ENCODE measurements at regions not wholly inside any gene's neighbourhood (a gene's known extent, or its start where the extent isn't known, plus 50 kb on each side); places are given as distances from the start of the nearest gene placed in this dataset.

DNA sequence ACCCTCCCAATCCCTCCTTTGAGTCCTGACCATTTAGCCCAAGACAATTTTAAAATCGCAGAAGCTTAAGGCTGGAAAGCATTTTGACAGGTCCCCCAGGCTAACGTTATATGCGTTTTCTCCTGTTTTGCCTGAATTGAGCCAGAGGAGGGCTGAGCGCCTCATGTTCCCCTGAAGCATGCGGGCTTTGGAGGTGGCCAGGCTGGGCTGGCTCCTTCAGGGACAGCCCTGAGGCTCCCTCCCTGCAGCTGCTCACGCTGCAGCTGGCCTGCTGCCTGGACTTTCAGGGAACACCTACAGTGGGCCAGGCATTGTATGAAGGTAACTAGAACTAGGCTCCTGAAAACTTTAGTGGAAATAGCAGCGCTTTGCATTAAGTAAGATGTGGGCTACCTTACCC lies 179.2 kb downstream of the ACKR3 start:
- no peak for DNase-seq

DNA sequence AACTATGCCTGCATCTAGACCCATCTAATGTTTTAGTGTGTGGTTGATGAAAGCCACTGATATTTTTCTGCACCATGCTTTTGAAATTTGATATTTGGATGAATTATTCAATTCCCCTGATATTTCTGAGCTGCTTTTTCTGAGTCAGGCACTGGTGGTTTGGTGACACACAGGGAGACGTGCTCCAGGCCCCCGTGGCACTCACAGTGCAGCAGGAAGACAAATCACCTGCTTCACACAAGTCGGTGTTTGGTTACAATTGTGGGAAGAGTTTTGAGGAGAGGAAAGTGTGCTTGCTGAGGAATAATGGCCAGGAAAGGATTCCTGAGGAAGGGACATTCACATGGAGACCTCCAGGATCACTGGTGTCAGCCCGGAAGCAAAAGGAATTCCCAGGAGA lies 179.7 kb downstream of the ACKR3 start:
- no peak for DNase-seq

DNA sequence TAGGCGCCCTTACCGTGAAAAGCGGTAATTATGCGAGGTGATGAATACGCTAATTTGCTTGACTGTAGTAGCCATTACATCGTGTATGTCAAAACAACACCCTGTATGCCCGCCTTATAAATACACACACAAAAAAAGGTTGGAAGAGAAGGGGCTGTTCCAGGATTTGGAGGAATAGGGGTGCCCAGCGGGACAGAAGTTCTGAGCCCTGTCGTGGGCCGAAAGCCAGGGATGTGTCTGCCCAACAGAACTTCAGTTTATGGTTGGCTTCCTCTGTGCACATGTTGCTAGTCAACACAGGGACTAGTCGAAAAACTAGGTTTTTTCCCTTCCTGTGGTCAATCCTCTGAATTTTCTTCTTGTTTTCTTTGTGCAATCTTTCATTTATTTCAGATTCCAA lies 182.5 kb downstream of the ACKR3 start:
- no peak for DNase-seq

DNA sequence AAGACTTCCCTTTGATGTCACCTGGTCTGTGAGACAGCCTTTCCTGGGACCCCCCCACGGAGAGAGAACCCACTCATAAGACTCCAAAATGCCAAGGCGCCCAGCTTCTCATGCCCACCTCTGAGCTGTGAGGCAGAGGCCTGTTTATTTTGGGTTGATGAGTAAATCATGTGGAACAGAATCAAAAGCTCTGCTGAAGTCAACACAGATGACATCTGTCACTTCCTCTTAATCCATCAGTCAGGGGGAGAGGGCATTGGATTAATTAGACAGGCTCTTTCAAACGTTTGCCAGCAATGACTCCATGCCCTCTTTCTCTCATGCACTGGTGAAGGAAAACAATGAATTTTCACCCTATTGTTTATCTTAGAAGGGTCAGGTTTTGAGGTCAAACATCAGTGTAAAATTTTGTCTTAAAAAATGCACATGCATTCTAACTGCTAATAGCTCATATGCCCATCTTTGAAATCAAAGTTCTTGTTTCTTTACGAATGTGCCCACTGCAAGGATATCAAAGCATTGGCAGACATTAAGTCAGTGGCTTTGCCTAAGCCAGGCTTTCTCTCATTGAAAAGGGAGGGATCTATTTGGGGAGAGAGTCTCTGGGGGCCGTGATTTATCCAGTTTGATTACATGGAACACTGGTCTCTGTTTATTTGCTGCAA lies 184.1 kb downstream of the ACKR3 start:
- DNase-seq = no peak

DNA sequence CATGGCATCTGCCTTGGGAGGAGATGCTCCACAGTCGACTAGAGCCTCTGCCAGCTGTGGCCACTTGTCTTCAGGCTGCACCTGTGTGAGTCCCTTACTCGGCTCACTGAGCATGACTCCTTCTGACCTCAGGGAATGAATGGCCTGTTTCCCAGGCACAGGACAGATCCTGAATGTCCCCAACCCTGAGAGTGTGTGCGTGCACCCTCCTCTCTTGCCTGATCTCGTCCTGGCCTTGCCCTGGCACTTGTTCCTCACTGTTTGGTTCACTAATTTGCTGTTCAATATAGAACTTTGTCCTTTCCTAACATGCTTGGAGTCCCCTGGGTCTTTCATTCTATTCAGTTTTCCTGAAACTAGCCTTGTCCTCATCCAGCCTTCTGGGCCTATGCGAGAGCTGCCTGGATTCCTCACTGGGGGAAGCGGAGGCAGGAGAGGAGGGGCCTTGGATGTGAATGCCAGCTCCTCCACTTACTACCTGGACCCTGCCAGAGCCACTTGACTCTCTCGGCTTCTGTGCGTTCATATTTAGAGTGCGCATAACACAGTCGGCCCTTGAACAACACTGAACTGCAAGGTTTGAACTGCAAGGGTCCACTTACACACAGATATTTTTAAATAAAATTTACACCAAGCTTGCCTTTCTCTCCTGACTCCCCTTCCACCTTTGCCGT lies 184.8 kb downstream of the ACKR3 start:
- no peak for DNase-seq

DNA sequence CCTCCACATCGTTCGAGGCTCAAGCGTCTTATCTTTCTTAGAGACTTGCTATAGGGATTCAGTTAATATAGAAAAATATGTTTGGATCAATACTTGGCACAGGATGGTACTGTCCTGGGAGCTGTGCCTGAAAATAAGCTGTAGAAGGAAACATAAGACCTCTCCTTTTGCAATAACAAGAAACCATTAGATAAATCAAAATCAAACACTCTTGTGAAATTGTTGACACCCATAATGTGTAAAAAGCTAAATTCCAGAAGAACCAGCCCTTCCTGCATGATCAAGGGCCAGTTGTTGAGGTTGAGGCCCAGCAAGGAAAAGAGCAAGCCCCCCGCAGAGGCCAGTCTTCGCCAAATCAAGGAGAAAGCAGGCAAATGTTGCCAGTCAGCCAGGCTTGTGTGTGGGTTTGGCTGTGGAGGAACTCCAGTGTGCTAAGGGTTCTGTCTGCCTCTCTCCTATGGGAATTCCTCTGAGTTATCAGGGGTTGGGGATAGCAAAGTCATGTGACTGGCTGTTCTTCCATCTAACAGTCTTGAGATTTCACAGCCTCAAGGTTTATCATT lies 185.7 kb downstream of the ACKR3 start:
- DNase-seq = no peak

DNA sequence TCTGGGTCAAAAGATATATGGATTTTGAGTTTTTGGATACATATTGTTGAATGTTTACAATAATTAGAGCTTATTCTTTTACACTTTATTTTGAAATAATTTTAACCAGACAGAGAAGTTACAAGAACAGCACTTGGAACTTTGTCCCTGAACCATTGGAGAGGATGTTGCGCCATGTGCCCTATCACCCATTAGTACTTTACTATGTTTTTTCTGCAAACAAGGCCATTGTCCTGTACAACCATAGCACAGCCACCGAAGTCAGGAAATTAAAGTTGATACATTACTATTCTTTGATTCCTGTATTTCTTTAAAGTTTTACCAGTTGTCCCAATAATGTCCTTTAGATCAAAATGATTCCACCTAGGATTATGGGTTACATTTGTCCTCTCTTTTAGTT lies 188.8 kb downstream of the ACKR3 start:
- no peak for DNase-seq

DNA sequence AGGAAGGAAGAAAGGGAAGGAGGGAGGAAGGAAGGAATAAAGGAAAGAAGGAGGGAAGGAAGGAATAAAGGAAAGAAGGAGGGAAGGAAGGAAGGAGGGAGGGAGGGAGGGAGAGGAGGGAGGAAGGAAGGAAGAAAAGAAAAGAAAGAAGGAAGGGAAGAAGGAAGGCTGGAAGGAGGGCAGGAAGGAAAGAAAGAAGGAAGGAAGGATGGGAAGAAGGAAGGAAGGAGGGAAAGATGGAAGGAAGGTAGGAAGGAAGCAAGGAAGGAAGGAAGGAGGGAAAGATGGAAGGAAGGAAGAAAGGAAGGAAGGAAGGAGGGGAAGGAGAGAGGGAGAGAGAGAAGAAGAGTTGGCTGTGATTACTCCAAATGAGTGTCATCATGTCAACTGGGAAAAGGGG lies 190.6 kb downstream of the ACKR3 start:
- no peak for DNase-seq

DNA sequence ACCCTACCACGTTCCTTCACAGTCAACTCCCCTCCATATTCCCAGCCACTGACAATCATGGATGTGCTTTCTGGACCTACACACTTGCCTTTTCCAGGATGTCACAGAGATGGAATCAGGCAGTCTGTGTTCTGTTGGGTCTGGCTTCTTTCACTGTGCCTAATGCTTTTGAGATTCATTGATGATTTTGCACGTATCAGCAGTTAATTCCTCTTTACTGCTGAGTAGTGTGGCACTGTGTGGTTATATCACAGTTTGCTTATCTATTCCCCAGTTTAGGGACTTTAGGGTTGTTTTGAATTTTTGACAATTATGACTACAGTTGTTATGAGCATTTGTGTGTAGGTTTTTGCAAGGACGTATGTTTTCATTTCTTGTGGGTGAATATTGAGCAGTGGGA lies 191.7 kb downstream of the ACKR3 start:
- no peak for DNase-seq

DNA sequence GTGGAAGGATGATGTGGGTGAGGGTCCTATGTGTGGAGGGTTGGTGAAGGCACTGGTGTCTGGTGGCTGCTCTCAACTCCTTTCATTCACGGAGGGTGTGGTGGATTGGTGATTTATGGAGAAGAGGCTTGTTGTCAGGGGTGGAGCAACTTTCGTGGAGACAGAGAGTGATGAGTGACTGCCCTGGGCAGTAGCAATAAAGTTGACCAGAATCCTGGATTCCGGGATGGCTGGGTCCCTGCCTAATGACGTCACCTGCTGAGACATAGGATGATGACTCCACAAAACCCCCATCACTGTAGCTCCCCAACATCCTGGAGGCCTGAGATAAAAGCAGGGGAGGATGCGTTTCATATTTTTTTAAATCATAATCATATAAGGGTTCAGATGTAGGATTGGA lies 193.0 kb downstream of the ACKR3 start:
- DNase-seq = no peak

DNA sequence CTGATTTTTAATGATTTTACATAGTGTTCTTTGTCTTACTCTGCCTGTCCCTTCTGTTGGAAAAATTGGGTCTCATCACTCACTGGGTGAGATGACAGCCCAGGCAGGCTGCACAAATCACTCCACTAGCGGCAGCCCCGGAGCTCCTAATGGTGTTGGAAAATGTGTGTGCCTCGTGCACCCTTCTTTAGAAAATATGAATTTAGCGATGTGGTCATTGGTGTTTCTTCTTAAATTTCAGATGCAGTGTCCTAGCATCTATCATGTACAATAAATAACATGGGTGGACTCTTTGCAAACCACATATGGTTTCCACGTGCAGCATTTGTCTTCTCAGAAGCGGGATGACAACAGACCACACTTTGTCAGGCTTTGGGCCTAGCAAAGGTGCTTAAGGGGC lies 194.2 kb downstream of the ACKR3 start:
- DNase-seq = no peak

DNA sequence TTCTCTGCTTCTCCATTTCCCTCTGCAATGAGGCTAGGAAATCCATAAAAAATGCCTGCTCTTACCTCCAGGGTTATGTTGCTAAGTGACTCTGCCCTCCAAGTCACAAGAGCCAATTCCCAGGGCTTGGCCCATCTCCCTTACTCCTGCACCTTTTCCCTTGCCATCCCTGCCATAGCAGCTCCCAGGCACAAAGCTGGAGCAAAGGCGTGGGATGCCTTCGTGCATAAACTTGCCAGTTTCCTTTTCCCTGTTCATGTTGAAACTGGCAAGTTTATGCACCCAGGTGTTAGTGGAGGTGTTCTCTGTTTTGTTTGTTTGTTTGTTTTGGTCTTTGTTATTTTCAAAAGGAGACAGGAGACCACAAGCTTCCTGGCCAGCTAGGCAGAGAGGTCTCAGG lies 195.1 kb downstream of the ACKR3 start:
- DNase-seq = no peak

DNA sequence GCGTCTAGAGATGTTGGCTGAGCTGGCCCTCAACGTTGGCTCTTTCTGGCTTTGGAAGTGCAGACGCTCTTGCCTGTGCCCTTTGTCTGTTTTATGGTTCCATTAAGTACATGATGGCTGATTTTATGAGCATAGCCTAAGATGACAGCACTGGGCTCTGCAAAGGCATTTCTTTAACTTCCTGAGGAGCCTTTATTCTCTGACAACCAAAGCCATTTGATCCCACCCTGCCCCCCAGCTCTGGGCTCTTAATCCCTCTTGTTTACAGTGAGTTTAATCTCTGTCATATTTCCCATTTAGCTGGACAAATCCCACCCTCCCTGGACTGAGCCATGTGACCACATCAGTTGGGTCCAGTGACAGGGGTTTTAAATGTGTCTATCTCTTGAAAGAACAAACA lies 195.9 kb downstream of the ACKR3 start:
- no peak for DNase-seq

DNA sequence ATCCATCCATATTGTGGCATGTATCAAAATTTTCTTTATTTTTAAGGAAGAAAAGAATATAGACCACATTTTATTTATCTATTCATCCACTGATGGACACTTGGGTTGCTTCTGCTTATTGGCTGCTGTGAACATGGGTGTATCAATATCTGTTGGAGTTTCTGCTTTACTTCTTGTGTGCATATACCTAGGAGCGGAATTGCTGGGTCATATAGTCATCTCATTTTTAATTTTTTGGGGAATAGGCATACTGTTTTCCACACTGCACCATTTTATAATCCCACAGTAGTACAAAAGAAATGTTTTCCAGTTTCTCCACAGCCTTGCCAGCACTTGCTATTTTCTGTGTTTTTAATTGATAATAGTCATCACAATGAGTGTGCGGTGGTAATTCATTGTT lies 197.2 kb downstream of the ACKR3 start:
- no peak for DNase-seq

DNA sequence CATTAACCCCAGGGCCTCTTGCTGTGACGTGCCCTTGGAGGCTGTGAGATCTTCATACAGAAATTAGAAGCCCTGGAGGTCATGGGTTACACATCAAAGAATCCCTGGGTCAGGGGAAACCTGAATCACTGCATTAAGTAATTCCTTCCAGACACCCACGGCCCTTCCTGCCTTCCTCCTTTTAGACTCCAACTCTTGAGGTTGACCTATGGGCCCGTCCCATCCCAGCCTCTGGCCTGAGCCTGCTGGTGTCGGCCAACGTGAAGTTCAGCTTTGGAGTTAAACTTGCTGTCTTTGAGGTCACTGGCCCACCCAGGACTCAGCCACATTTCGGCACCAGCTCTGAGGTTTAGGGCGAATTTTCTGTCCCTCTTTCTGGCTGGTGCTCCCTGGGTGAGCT lies 198.3 kb downstream of the ACKR3 start:
- DNase-seq = no peak

DNA sequence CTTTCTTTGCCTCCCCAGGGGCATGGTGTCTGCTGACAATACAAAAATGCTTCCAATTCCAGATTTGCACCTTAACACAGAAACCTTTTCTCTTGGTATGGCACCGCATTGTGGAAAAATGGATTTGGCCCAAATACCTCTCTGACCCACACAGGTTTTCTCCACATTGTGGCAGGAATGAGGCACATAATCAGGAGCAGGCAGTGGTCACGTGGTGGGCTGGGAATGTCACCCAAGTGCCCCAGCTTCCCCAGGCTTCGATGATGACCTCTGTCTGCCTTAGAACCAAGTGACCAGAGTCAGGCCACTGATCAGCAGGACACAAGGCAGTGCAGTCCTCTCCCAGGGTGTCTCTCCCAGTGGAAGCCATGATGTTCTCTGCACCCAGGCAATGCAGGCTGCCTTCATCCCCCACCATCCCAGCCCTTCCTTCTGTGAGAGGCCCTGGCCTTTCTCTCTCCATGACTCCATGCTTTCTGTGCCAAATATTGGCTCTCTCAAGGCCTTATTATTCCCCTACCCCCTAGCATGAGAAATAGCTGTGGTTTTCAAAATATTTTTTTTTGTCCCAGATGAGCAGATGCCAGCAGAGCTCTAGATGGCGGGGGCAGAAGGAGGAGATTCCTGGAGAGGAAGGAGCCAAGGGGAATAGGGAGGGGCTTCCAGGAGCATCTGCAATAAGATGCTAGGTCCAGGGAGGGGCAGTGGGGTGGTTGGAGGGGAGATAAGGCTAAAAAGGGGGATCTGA lies 198.9 kb downstream of the ACKR3 start:
- no peak for DNase-seq

DNA sequence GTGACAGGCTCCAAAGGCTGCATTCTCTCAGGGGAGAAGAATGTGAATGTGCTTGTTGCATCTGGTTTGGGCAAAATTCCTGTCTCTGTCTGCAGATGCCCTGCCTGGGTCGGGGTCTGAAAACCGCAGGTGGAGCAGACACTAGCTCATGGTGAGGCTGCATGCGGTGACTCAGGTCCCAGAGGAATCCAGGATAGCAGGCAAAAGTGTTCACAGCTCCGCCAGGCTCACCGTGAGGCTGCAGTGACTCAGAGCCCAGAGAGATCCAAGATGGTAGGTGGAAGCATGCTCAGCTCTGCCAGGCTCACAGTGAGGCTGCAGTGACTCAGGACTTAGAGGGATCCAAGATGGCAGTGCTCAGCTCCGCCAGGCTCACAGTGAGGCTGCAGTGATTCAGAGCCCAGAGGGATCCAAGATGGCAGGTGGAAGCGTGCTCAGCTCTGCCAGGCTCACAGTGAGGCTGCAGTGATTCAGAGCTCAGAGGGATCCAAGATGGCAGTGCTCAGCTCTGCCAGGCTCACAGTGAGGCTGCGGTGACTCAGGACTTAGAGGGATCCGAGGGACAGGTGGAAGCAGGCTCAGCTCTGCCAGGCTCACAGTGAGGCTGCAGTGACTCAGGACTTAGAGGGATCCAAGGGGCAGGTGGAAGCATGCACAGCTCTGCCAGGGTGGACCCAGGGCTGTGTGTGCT lies 200.5 kb downstream of the ACKR3 start:
- peak; percentile 83 for DNase-seq

DNA sequence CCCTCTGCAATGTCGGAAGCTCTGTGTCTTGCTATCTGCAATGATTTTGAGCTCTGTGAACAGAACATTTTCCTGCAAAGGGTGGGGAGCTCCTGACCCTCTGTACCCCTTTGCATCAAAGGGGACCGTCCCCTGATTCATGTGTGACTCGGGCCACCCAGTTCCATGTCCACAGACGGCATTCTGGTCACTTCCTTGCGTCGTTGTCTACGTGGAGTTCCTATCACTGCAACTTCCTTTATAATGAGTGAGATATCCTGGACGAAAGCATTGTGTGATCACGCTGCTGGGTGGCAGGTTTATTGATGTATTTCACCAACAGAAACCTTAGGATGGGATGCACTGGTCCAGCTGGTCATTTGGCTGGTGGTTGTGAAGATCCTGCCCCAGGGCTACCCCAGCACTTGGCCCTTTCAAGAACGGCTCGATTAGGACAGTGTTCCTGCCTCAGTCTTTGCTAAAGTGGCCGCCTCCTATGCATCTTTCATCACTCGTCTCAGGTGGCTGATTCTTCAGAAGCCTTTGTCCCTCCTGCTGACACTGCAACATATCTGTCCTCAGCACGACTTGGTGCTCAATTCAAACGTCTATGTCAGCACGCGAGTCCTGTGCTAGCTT lies 202.7 kb downstream of the ACKR3 start:
- DNase-seq = no peak

DNA sequence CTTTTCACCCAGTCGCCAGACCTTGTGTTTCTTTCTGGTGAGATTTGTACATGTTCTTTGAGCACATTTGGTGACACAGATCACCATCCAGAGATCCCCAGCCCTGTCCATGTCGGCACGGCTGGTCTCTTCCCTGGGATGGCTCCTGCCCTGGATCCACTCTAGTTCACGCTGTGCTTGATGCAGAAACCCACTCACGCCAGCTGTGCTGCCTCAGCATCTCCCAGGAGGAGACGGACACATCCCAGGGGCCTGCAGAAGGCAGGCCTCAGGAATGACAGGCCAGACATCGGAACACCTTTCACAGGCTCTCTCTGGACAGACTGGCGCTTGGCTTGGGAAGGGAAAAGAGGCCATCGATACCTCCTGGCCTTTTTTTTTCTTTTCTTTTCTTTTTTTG lies 203.6 kb downstream of the ACKR3 start:
- DNase-seq = no peak

DNA sequence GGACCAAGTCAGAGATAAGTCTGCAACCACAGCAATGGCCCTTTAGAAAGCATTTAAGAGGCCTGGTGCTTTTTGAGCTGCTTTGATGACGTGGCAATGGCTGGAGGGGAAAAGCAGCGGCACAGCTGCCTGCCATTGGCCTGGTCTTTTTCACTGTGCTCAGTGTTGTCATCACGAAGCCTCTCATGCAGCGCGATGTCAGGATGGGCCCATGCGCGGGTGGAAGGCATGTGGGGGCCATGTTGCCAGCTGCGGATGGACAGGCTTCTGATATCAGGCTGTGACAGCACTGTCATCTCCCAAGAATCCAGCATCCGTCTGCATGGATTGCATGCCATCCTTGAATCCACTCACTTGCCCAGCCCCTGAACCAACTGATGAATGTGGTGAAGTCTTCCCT lies 204.5 kb downstream of the ACKR3 start:
- DNase-seq = no peak

DNA sequence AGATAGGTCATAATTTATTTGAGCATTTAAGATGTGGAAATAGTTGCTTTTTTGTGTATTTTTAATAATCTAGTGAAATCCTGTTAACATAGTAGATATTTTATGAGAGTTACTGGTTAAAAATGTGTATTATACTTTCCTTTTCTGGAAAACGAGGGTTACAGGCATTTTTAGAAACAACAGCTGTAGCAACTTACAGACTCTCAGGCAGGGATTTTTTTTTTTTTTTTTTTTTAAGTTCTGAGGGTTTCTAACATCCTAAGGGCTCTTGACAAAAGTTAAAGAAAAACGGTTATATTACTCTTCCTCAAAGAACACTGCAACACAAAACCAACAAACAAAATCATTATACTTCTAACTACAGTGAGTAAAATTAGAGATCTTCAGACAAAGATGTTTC lies 205.9 kb downstream of the ACKR3 start:
- no peak for DNase-seq

DNA sequence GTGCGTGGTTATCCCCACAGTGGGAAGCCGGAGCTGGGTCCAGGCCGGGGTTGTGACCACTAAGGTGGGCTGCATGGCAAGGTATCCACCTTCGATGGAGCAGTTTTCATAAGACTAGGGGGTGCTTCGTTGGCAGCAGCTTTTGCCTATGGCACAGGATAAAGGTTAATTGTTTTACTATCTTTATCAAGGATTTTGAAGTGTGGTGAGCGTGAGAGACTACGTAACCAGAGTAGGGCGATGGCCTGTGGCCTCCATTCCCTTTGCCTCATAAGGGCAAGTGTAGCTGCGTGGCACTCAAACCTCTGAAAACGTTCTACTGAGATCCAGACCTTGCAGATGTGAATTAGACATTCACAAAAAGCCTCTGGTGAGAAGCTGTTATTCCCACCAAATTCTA lies 206.6 kb downstream of the ACKR3 start:
- no peak for DNase-seq

DNA sequence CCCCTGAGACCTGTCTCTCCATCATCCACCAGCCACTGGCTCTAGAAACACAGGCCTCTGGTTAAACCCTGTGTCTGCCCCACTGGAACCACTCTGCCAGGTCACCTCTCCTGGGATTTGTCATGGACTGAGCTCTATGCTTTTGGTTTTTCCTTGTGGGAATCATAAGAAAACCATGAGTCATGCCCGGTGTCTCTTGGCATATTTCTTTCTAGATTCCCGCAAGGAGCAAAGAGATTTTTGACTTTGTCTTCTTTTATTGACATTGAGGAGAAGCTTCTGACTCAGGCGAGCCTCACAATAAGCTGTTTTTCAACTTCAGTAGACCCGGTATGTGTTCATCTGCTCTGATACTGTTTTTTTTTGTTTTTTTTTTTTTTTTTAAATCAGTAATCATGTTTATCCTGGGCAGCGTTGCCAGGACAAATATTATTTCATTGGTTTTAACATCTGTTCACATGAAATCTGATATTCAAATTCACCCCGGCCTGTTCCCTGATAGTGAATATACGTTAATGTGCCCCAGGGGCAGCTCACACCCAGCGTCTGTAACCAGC lies 207.1 kb downstream of the ACKR3 start:
- DNase-seq = no peak

Measured in amniotic stem cell (primary cell).